HG02884 (cell line): ENCODE measurements at regions not wholly inside any gene's neighbourhood (a gene's known extent, or its start where the extent isn't known, plus 50 kb on each side); places are given as distances from the start of the nearest gene placed in this dataset.
A peak's percentile ranks its signal among the peaks of the same experiment; 100 is the strongest.

Experiments
- ATAC-seq: cut with Tn5 transposase; IDR thresholded peaks from one replicate; pipeline ENCODE4 v1.9.1; 2021; ENCODE audit warnings: mild to moderate bottlenecking, moderate library complexity; ENCODE audit not compliant: unreplicated experiment

DNA sequence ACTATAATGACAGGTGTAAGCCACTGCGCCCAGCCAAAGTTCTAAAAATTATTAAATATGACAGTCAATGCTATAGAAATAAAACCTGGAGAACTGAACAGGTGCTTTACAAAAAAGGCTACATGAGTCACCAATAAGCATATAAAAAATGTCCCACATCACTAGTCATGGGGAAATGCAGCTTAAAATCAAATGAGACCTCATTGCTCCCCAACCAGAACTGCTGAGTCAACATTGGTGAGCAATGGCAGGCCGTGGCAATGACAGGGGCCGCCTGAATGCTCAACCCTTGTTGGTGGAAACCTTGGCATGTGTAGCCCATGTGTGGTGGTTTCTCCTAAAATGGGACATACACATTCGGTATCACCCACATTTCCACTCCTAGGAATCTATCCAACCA is 352.3 kb upstream of the KLF6 start:
- ATAC-seq, result no peak

DNA sequence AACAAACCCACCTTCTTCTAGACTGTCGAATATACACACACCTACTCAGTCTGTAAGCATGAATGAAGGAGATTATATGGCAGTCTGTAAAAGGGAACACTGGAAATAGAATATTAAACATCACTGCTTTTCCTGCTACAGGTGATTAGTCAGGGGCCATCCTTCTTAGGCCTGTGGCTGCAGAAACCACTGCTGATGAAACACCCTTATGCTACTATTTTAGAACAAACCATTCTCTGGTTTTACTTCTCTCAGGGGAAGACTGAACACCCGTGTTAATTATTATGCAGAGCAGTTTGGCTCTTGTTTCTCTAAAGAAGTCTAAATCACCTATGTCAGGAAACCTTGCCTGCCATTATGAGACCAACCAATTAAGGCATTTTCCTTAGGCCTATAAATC is 351.1 kb upstream of the KLF6 start:
- ATAC-seq, result peak; percentile 70

DNA sequence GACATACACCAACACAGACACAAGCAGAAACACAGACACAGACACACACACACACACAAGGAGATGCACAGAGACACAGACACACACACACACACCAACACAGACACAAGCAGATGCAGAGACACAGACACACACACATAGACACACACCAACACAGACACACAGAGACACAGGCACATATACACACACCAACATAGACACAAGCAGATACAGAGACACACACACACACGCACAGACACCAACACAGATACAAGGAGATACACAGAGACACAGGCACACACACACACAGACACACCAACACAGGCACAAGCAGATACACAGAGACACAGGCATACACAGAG is 347.2 kb upstream of the KLF6 start:
- ATAC-seq, result no peak

DNA sequence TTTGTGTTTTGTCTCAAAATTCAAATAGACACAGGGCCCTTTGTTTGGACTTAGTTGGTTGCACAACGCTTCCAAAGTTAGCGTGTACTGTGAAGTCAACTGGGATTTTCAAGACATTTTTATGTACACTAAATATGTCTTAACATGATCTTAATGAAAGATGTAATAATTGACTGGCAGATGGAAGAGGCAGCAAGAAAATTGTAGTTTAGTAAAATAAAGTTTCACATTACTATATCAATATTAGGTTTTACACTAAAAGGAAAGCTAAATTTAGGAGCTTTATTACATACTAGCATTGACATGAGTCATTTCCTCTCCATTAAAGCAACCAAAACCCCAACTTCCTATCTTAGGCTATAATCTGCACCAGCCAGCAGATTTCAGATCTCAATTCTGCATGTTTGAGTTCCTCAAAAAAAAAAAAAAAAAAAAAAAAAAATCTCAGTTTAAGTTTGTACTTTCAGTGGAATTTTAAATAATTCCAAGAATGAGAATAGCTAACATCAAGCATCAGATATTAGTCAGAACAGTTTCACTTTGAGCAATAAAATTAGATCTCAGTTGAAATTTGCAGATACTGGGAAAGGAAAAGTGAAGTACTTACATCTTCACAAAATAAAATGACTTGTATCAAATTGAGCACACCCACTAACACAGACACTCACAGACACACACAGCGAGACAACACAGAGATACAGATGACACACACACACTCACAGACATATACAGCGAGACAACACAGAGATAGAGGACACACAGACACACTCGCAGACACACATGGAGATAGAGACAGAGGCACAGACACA is 346.6 kb upstream of the KLF6 start:
- ATAC-seq, result peak; percentile 56

GRCh38 chr10:4130685-4131084 is 345.7 kb upstream of the KLF6 start:
- ATAC-seq, result no peak

- ATAC-seq, result no peak
Observed at GRCh38 chr10:4129866-4130477, 345.0 kb upstream of the KLF6 start.

DNA sequence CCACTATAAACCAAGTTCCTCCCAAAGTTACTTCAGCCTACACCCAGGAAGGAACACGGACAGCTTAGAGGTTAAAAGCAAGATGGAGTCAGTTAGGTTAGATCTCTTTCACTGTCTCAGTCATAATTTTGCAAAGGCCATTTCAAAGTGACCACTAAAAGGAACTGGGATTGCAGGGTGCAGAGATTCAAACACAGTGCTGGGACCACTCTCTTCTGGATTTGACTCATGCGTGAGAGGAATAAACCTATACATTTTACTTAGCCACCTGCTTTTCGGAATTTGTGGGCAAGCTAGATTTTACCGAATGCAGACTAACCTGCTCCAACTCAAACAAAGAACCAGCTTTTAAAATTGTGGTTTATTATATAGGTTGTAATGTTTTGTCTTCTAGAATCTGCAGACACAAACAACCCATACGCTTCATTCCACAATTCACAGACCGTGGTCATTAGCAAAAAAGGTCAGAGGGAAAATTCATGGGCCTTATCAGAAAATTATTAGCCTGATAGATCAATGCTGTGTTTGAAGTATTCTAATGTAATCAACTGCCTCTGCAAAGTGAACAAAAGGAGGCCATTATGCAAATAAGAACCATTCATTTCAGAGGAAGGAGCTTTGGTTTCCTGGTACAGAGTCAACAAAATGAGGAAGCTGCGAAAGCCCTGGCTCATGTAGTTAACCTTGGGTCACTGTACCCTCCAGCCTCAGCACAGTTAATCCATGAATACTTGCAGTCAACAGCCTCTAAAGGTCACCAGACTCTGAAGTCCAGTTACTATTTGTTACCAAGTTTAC is 342.7 kb upstream of the KLF6 start:
- peak; percentile 64 for ATAC-seq

GRCh38 chr10:4125776-4126175 is 340.8 kb upstream of the KLF6 start:
- no peak for ATAC-seq

DNA sequence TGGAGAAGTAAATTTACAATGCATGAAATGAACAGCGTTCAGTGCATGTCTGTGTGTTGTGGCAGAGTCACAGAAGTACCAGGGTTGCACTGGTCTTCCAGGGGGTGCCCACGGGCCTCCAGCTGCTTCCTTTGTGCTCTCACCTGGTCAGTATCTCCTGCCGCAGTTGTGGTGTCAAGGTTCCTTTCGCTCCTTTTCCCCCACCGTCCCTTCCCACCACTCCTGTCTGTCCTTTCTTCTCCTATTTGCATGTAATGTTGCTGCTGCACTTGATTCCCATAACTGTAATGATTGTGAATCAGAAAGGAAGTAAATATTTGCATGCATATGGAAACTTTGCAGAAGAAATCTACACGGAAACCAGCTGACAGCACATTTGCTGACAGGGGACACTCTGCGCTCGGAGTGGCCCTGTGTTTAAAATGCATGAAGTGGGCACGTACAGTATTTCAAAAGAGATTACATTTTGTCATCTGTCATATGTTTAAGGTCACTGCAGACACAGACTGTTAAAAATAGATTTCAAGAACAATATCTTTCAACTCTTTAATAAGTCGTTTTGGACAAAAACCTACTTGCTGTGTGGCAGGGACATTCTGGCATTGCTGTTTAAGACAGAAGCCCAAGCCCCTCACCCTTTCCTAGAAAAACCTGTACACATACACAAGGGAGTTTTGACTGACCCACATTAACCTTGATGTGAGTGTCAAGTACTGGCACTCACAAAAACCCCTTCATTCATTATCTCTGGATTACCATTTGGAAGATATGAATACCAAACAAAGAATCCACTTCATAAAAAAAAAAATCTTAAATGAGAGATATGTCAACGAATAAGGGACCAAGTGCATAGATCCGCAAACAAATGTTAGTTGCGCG is 336.7 kb upstream of the KLF6 start:
- peak; percentile 73 for ATAC-seq

DNA sequence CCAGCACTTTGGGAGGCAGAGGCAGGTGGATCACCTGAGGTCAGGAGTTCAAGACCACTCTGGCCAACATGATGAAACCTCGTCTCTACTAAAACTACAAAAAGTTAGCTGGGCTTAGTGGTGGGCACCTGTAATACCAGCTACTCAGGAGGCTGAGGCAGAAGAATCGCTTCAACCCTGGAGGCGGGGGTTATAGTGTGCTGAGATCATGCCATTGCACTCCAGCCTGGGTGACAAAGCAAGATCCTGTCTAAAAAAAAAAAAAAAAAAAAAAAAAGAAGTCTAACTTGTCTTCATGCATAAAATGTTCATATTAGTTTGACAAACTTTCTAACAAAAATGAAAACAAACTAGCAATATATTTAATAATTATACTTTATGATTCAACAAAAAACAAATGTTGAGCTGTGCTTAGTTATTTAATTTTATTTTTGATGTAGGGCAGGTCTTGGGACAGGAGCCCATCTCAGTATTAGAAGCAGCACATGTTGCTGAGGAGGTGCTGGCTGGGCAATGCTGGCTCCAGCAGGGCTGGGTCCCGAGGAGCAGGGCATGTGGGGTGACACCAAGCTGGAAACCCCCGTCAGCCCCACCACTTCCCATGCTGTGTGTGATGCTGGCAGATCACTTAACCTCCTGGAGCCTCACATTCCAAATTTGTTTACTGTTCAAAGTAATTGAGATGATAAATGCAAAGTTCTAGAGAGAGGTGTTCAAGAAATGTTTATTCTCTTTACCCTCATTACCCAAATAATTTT is 335.3 kb upstream of the KLF6 start:
- no peak for ATAC-seq

DNA sequence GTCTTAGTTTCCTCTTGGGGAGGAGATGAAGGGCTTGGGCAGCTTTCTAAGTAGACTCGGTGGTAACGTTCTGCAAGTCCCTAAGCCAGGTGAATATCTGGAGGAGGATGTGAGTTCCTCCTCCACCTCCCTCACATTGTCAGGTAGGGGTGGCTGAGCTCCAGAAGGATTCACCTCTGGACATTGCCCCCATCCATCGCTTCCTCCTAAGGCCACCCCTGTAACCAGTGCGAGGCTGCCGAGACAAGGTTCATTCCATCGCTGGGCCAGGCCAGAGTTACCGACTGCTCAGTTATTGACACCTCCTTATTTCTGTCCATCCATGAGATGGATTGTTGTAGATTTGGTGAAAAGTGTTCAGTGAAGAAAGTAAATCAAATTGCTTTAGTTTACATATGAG is 334.1 kb upstream of the KLF6 start:
- ATAC-seq, result no peak

- ATAC-seq, result no peak
Observed at GRCh38 chr10:4117604-4118003, 332.6 kb upstream of the KLF6 start.

GRCh38 chr10:4111643-4112042 is 326.6 kb upstream of the KLF6 start:
- no peak for ATAC-seq

- ATAC-seq, result no peak
Observed at GRCh38 chr10:4109469-4109868, 324.5 kb upstream of the KLF6 start.

DNA sequence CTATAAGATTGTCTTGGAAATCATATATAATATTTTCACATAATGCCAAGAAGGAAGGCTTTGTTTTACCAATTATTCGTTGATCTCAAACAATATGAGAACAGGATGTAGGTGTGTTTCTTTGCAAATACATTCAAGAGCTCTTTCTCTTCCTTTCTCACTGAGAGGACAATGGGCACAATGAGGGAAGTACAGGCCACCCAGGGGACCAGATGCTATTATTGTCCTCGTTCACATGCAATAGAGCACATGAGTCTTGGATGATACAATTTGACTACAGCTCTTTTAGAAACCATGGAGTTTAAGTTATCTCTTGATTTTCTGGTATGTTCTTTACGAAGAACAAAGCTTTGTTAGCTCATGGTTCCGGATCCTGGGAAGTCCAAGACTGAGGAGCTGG is 323.7 kb upstream of the KLF6 start:
- no peak for ATAC-seq

DNA sequence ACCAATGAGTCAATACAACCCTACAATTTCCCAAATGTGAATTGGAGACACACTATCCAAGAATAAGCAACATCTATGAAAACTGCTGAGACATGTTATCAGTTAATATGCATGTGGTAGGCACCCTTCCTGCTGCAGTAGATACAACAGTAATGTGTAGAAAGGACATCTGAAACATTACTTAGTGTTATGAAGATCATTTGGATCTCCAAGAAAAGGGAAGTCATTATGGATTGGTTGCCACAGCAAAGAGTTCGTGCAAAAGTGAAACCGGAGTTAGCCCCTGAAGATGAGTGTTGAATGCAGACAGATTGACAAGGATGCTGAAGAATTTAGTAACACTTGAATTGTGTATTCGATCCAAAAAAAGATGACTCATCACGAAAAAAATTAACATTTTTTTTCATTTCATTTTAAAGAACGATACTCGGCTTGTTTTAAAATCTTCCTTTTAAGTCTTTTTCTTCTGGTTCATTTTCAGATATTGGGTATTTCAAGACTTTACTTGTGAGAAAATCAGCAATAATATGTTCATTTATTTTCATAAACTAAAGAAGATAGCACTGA is 322.4 kb upstream of the KLF6 start:
- ATAC-seq, result no peak

DNA sequence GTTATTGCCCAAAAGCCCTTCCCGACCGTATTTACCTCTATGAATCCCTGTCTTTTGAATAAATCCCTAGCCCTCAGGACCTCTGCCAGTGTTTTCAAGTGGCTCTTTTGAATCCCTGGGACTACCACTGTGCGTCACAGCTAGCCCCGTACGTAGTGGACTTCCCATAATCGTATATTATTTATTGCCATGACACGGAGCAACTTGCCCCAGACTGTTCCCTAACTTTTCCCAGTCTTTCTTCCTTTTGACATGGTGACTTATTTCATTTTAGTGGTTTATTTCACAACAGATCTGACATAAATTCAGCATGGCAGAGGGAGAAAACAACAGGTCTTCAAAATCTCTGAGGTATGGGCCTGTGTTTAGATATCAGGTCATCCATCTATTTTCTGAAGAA is 318.6 kb upstream of the KLF6 start:
- ATAC-seq, result no peak

DNA sequence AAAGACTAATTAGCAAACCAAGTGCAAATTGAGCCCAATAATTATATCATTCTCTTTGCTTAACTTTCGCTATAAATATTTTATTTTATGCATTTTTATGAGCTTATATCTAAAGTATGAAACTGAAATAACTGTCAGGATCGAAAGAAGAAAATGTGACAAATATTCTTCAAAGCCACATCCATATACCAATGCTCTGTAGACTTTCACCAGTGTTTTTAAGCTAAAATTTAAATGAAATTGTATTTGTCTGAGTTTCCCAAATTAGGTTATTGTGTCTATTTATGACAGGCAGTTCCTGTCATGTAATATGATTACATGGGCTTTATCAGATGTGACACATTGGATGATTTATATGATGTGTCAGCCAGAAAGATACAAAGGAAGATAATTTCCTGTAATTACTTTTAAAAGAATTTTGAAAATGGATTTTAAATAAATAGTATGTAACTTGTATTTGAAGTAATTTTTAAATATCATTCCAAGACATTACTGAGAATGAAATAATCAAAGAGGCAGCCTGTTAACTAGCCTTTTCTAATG is 317.9 kb upstream of the KLF6 start:
- no peak for ATAC-seq

GRCh38 chr10:4101918-4102654 is 317.1 kb upstream of the KLF6 start:
- no peak for ATAC-seq
